Activated CD8-positive, alpha-beta T cell treated with anti-CD3 and anti-CD28 coated beads for 36 hours (primary cell): ENCODE measurements at regions not wholly inside any gene's neighbourhood (a gene's known extent, or its start where the extent isn't known, plus 50 kb on each side); places are given as distances from the start of the nearest gene placed in this dataset.

ENCODE experiments used
- ATAC-seq: fragments of 200-7000 bp; cut with Tn5 transposase; one replicate; pipeline ENCODE4 v1.10.0; 2021; ENCODE audit warnings: mild to moderate bottlenecking, moderate library complexity
- CTCF ChIA-PET: fragments of 350-600 bp; sonication (Branson Sonifier 250); formaldehyde crosslinking; loops from one replicate; lab custom pipeline; 2021; ENCODE audit warnings: antibody characterized with exemption; lab: Charles Lee
- POLR2A ChIA-PET: fragments of 350-600 bp; sonication (Branson Sonifier 250); formaldehyde crosslinking; loops from one replicate; lab custom pipeline; 2021; ENCODE audit warnings: antibody characterized with exemption; lab: Charles Lee
- DNase-seq: peaks from one replicate; pipeline ENCODE4 v3.0.0-alpha.2; 2020
- H3K27ac Mint-ChIP-seq: one replicate; pipeline ENCODE4 v1.8.0; 2021; ENCODE audit warnings: mild to moderate bottlenecking, mixed read lengths
- H3K27me3 Mint-ChIP-seq: one replicate; pipeline ENCODE4 v1.8.0; 2021; ENCODE audit warnings: mixed read lengths
- H3K36me3 Mint-ChIP-seq: one replicate; pipeline ENCODE4 v1.8.0; 2021; ENCODE audit warnings: low read depth, mixed read lengths
- H3K4me1 Mint-ChIP-seq: one replicate; pipeline ENCODE4 v1.8.0; 2021; ENCODE audit warnings: low read depth, mixed read lengths
- H3K4me3 Mint-ChIP-seq: one replicate; pipeline ENCODE4 v1.8.0; 2021; ENCODE audit warnings: mild to moderate bottlenecking, moderate library complexity, mixed read lengths
- H3K9me3 Mint-ChIP-seq: one replicate; pipeline ENCODE4 v1.8.0; 2021; ENCODE audit warnings: mixed read lengths
- intact Hi-C: fragments of 100-400 bp; cut with micrococcal nuclease; formaldehyde crosslinking; loops from one replicate; pipeline ENCODE4 v1.10.0; 2022
- TF ChIP-seq, protein P1 (sequence below): fragments of 200-600 bp; IDR thresholded peaks from one replicate; pipeline ENCODE4 v1.8.0; 2022; ENCODE audit warnings: antibody characterized with exemption, mild to moderate bottlenecking

DNA sequence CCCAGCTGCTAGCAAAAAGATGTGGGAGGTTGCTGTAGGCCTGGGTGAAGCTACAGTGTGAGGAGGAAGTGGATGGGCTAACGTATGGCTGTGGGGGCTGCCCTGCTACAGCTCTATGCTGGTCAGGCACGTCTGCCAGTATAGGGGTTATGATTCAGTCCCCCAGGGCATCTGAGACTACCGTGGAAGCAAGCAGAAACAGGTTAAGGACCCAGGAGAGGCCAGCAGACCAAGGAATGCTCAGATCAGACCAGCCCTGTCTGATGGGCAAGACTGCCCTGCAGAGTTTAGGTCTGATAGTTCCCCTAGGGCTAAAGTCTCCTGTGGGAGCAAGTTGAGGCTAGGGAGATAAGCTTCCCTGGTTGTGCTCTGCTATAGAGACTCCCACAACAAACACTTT lies 416.1 kb upstream of the CTNND2 start:
- no peak for DNase-seq
- no peaks in the 10 kb centered on the region for H3K36me3 Mint-ChIP-seq
- ChIA-PET POLR2A (no interaction called here), CTCF (no interaction called here)
- no peak overlapping the region for H3K27ac Mint-ChIP-seq
- intact Hi-C loops: no loop called here
- H3K27me3 Mint-ChIP-seq: no peaks in the 10 kb centered on the region
- H3K9me3 Mint-ChIP-seq: peaks cover 3% of the 10 kb centered on the region
- TF ChIP-seq, protein P1, sequence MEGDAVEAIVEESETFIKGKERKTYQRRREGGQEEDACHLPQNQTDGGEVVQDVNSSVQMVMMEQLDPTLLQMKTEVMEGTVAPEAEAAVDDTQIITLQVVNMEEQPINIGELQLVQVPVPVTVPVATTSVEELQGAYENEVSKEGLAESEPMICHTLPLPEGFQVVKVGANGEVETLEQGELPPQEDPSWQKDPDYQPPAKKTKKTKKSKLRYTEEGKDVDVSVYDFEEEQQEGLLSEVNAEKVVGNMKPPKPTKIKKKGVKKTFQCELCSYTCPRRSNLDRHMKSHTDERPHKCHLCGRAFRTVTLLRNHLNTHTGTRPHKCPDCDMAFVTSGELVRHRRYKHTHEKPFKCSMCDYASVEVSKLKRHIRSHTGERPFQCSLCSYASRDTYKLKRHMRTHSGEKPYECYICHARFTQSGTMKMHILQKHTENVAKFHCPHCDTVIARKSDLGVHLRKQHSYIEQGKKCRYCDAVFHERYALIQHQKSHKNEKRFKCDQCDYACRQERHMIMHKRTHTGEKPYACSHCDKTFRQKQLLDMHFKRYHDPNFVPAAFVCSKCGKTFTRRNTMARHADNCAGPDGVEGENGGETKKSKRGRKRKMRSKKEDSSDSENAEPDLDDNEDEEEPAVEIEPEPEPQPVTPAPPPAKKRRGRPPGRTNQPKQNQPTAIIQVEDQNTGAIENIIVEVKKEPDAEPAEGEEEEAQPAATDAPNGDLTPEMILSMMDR: no peak
- no peak for ATAC-seq
- no peak overlapping the region for H3K4me3 Mint-ChIP-seq
- H3K4me1 Mint-ChIP-seq: no peaks in the 10 kb centered on the region

DNA sequence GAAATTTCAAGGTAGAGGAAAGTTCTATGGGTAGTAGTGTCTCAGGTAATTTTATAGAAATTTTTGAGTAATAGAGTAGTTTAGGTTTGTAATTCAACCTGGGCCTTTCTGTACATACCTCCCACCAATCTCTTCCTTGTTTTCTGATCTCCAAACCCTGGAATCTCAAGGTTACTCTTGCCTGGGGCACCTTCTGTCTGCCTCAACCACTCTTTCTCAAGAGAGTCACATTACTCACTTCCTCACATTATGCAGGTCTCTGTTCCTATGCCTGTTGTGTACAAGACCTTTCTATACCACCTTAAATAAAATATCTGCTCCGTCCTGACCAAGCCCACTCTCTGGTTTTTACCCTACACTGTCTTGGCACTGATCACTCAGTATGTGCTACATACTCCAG lies 412.6 kb upstream of the CTNND2 start:
- Mint-ChIP-seq H3K27ac (no peak overlapping the region), H3K4me1 (no peaks in the 10 kb centered on the region), H3K27me3 (no peaks in the 10 kb centered on the region), H3K9me3 (peaks cover 4% of the 10 kb centered on the region), H3K36me3 (no peaks in the 10 kb centered on the region), H3K4me3 (no peak overlapping the region)
- POLR2A ChIA-PET: no interaction called here
- TF ChIP-seq, protein P1: no peak
- DNase-seq: no peak
- CTCF ChIA-PET: no interaction called here
- no peak for ATAC-seq
- intact Hi-C loops: no loop called here

DNA sequence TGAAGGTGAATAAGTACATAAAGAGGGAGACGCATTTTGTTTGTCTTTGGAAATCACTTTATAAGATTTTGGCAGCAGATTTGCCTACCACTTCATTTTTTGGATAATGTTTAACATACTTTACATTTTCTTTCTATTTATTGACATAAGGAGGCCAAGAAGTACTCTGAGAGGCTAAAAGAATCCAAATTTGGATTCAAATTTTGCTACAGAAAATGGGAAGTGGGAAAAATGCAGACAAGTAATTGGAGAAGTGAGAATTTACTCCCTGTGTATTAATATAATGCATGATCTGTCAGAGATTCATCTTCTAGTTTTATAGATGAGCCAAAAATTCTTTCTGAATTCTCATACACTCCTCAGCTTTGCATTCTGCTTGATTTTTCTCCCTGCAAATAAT lies 411.2 kb upstream of the CTNND2 start:
- ChIA-PET POLR2A (no interaction called here), CTCF (no interaction called here)
- Mint-ChIP-seq H3K27me3 (no peaks in the 10 kb centered on the region), H3K27ac (no peak overlapping the region), H3K9me3 (peaks cover 4% of the 10 kb centered on the region), H3K4me3 (no peak overlapping the region), H3K4me1 (no peaks in the 10 kb centered on the region), H3K36me3 (no peaks in the 10 kb centered on the region)
- intact Hi-C loops: no loop called here
- DNase-seq: no peak
- TF ChIP-seq, protein P1: no peak
- ATAC-seq: no peak

DNA sequence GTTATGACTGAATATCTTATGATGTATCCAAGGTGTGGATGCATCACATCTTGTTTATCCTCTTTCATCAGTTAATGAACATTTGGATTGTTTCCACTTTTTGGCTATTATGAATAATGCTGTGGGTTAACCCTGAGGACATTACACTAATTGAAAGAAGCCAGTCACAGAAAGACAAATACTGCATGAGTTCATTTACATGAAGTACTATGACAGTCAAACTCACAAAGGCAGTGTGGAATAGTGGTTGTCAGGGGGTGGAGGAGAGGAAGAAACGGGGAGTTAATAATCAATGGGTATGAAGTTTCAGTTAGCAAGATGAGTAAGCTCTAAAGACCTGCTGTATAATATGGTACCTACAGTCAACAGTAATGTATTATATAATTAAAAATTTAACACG lies 409.4 kb upstream of the CTNND2 start:
- Mint-ChIP-seq H3K4me3 (no peak overlapping the region), H3K27me3 (no peaks in the 10 kb centered on the region), H3K36me3 (no peaks in the 10 kb centered on the region), H3K4me1 (no peaks in the 10 kb centered on the region), H3K9me3 (peaks cover 4% of the 10 kb centered on the region), H3K27ac (no peak overlapping the region)
- intact Hi-C loops: no loop called here
- POLR2A ChIA-PET: no interaction called here
- CTCF ChIA-PET: no interaction called here
- no peak for DNase-seq
- no peak for ATAC-seq
- TF ChIP-seq, protein P1: no peak

- Mint-ChIP-seq H3K4me1 (no peaks in the 10 kb centered on the region), H3K9me3 (peaks cover 4% of the 10 kb centered on the region), H3K4me3 (no peak overlapping the region), H3K27me3 (no peaks in the 10 kb centered on the region), H3K36me3 (no peaks in the 10 kb centered on the region), H3K27ac (no peak overlapping the region)
- TF ChIP-seq, protein P1: no peak
- ATAC-seq (no peak), DNase-seq (no peak)
- ChIA-PET POLR2A (no interaction called here), CTCF (no interaction called here)
- intact Hi-C loops: no loop called here
Observed at GRCh38 chr5:12312343-12312742, 408.1 kb upstream of the CTNND2 start.
